GM23338 (cell line): ENCODE measurements at regions not wholly inside any gene's neighbourhood (a gene's known extent, or its start where the extent isn't known, plus 50 kb on each side); places are given as distances from the start of the nearest gene placed in this dataset.

Source experiments
- ATAC-seq: fragments of 200-7000 bp; cut with Tn5 transposase; 3 replicates; pipeline ENCODE4 v1.9.1; 2020
- DNase-seq: peaks from one replicate; pipeline ENCODE4 v3.0.0-alpha.2; 2015; ENCODE audit warnings: low spot score
- H2AFZ ChIP-seq: fragments of 200-600 bp; sonication (generic); 2 replicates; pipeline ENCODE4 v1.8.0; 2016; ENCODE audit warnings: antibody characterized with exemption, mild to moderate bottlenecking, moderate library complexity
- H3F3A ChIP-seq: fragments of 200-600 bp; sonication (generic); replicated peaks from 2 replicates; pipeline ENCODE4 v1.8.0; 2017; ENCODE audit warnings: antibody characterized with exemption, mixed run types, low read depth
- H3K27ac ChIP-seq: fragments of 200-600 bp; sonication (generic); 2 replicates; pipeline ENCODE4 v1.6.1; 2016; ENCODE audit warnings: low read depth
- H3K27me3 ChIP-seq: fragments of 200-600 bp; sonication (generic); 2 replicates; pipeline ENCODE4 v1.8.0; 2016; ENCODE audit warnings: mild to moderate bottlenecking, mixed run types, moderate library complexity; ENCODE audit not compliant: insufficient read depth
- H3K36me3 ChIP-seq: fragments of 200-600 bp; sonication (generic); 2 replicates; pipeline ENCODE4 v1.8.0; 2016; ENCODE audit warnings: mild to moderate bottlenecking; ENCODE audit not compliant: insufficient read depth
- H3K4me1 ChIP-seq: fragments of 200-600 bp; sonication (generic); 2 replicates; pipeline ENCODE4 v1.8.0; 2016; ENCODE audit warnings: mild to moderate bottlenecking, moderate library complexity; ENCODE audit not compliant: insufficient read depth
- H3K4me2 ChIP-seq: fragments of 200-600 bp; sonication (generic); 2 replicates; pipeline ENCODE4 v1.7.1; 2017; ENCODE audit warnings: mixed run types
- H3K4me3 ChIP-seq: fragments of 200-600 bp; sonication (generic); 2 replicates; pipeline ENCODE4 v1.6.1; 2016; ENCODE audit warnings: mixed run types
- H3K79me2 ChIP-seq: fragments of 200-600 bp; sonication (generic); replicated peaks from 2 replicates; pipeline ENCODE4 v1.8.0; 2017; ENCODE audit warnings: mild to moderate bottlenecking; ENCODE audit not compliant: insufficient read depth
- H3K9me2 ChIP-seq: fragments of 200-600 bp; sonication (generic); 2 replicates; pipeline ENCODE4 v1.8.0; 2017; ENCODE audit not compliant: insufficient read depth
- H4K20me1 ChIP-seq: fragments of 200-600 bp; sonication (generic); replicated peaks from 2 replicates; pipeline ENCODE4 v1.8.0; 2017; ENCODE audit warnings: mild to moderate bottlenecking; ENCODE audit not compliant: insufficient read depth
- H3K27ac Mint-ChIP-seq: 2 replicates; pipeline ENCODE4 v1.8.0; 2020; ENCODE audit warnings: inconsistent platforms, mild to moderate bottlenecking, moderate library complexity, mixed read lengths
- H3K27me3 Mint-ChIP-seq: 3 replicates; pipeline ENCODE4 v1.8.0; 2022; ENCODE audit warnings: low read depth, mild to moderate bottlenecking, moderate library complexity, mixed read lengths, inconsistent platforms; ENCODE audit not compliant: insufficient read depth, poor library complexity
- H3K36me3 Mint-ChIP-seq: 3 replicates; pipeline ENCODE4 v1.8.0; 2021; ENCODE audit warnings: low read depth, mild to moderate bottlenecking, inconsistent platforms, moderate library complexity, mixed read lengths
- H3K4me1 Mint-ChIP-seq: 3 replicates; pipeline ENCODE4 v1.8.0; 2020; ENCODE audit warnings: mild to moderate bottlenecking, inconsistent platforms, mixed read lengths
- H3K4me3 Mint-ChIP-seq: 3 replicates; pipeline ENCODE4 v1.8.0; 2021; ENCODE audit warnings: moderate library complexity, mild to moderate bottlenecking, inconsistent platforms, mixed read lengths
- H3K9me3 Mint-ChIP-seq: 3 replicates; pipeline ENCODE4 v1.8.0; 2020; ENCODE audit warnings: moderate library complexity, mild to moderate bottlenecking, inconsistent platforms, mixed read lengths
- CREB1 ChIP-seq: fragments of 250-450 bp; sonication (Bioruptor Pico); IDR thresholded peaks from 2 replicates; pipeline ENCODE4 v1.5.0; 2020; ENCODE audit warnings: low read depth, mild to moderate bottlenecking, moderate library complexity
- EZH2 ChIP-seq: fragments of 200-600 bp; sonication (generic); IDR thresholded peaks from one replicate; pipeline ENCODE4 v1.8.0; 2017; ENCODE audit warnings: antibody characterized with exemption, mild to moderate bottlenecking, low read depth; ENCODE audit not compliant: unreplicated experiment
- EZH2phosphoT487 ChIP-seq: fragments of 200-600 bp; sonication (generic); IDR thresholded peaks from one replicate; pipeline ENCODE4 v1.8.1; 2018; ENCODE audit warnings: antibody characterized with exemption; ENCODE audit not compliant: unreplicated experiment
- JUNB ChIP-seq: IDR thresholded peaks from one replicate; pipeline ENCODE4 v1.6.1; 2016; ENCODE audit warnings: antibody characterized with exemption; ENCODE audit not compliant: unreplicated experiment
- NANOG ChIP-seq: IDR thresholded peaks from 2 replicates; pipeline ENCODE4 v1.6.1; 2016; ENCODE audit warnings: antibody characterized with exemption, borderline replicate concordance
- POLR2AphosphoS5 ChIP-seq: IDR thresholded peaks from 2 replicates; pipeline ENCODE4 v1.6.1; 2016; ENCODE audit warnings: antibody characterized with exemption, low read depth
- STAT1 ChIP-seq: IDR thresholded peaks from one replicate; pipeline ENCODE4 v1.6.1; 2016; ENCODE audit warnings: antibody characterized with exemption; ENCODE audit not compliant: unreplicated experiment
- ZNF114 ChIP-seq: fragments of 250-450 bp; sonication (Bioruptor Pico); IDR thresholded peaks from 2 replicates; pipeline ENCODE4 v1.5.0; 2020; ENCODE audit warnings: mild to moderate bottlenecking, moderate library complexity
- ZNF331 ChIP-seq: fragments of 250-450 bp; sonication (Bioruptor Pico); IDR thresholded peaks from 2 replicates; pipeline ENCODE4 v1.5.0; 2020; ENCODE audit warnings: low read depth, mild to moderate bottlenecking, moderate library complexity
- TF ChIP-seq, protein P1 (sequence below): fragments of 250-450 bp; sonication (Bioruptor Pico); IDR thresholded peaks from 2 replicates; pipeline ENCODE4 v1.5.0; 2020; ENCODE audit warnings: mild to moderate bottlenecking, moderate library complexity
- TF ChIP-seq, protein P2 (sequence below): IDR thresholded peaks from 2 replicates; pipeline ENCODE4 v1.6.1; 2016; ENCODE audit warnings: antibody characterized with exemption
- TF ChIP-seq, protein P3 (sequence below): IDR thresholded peaks from one replicate; pipeline ENCODE4 v1.6.1; 2018; ENCODE audit warnings: antibody characterized with exemption; ENCODE audit not compliant: unreplicated experiment

DNA sequence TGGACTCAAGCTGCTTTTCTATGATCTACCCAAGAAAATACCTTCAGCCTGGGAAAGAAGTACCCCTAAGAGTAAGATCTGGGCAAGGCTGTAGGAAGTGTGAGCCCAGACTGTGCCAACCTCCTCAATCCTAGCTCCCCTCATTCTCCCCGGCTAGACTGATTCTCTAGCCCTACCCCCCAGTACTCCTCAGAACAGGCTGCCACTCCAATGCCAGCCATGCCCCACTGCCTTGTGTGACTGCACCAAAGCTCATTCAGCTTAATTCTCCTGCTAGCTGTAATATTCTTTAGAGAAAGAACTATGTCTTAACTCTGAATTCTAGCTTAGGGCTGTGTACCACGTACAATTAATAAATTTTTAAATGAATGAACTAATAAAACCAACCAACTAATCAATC is 92.6 kb upstream of the AKIP1 start (continued):
- TF ChIP-seq, protein P1, sequence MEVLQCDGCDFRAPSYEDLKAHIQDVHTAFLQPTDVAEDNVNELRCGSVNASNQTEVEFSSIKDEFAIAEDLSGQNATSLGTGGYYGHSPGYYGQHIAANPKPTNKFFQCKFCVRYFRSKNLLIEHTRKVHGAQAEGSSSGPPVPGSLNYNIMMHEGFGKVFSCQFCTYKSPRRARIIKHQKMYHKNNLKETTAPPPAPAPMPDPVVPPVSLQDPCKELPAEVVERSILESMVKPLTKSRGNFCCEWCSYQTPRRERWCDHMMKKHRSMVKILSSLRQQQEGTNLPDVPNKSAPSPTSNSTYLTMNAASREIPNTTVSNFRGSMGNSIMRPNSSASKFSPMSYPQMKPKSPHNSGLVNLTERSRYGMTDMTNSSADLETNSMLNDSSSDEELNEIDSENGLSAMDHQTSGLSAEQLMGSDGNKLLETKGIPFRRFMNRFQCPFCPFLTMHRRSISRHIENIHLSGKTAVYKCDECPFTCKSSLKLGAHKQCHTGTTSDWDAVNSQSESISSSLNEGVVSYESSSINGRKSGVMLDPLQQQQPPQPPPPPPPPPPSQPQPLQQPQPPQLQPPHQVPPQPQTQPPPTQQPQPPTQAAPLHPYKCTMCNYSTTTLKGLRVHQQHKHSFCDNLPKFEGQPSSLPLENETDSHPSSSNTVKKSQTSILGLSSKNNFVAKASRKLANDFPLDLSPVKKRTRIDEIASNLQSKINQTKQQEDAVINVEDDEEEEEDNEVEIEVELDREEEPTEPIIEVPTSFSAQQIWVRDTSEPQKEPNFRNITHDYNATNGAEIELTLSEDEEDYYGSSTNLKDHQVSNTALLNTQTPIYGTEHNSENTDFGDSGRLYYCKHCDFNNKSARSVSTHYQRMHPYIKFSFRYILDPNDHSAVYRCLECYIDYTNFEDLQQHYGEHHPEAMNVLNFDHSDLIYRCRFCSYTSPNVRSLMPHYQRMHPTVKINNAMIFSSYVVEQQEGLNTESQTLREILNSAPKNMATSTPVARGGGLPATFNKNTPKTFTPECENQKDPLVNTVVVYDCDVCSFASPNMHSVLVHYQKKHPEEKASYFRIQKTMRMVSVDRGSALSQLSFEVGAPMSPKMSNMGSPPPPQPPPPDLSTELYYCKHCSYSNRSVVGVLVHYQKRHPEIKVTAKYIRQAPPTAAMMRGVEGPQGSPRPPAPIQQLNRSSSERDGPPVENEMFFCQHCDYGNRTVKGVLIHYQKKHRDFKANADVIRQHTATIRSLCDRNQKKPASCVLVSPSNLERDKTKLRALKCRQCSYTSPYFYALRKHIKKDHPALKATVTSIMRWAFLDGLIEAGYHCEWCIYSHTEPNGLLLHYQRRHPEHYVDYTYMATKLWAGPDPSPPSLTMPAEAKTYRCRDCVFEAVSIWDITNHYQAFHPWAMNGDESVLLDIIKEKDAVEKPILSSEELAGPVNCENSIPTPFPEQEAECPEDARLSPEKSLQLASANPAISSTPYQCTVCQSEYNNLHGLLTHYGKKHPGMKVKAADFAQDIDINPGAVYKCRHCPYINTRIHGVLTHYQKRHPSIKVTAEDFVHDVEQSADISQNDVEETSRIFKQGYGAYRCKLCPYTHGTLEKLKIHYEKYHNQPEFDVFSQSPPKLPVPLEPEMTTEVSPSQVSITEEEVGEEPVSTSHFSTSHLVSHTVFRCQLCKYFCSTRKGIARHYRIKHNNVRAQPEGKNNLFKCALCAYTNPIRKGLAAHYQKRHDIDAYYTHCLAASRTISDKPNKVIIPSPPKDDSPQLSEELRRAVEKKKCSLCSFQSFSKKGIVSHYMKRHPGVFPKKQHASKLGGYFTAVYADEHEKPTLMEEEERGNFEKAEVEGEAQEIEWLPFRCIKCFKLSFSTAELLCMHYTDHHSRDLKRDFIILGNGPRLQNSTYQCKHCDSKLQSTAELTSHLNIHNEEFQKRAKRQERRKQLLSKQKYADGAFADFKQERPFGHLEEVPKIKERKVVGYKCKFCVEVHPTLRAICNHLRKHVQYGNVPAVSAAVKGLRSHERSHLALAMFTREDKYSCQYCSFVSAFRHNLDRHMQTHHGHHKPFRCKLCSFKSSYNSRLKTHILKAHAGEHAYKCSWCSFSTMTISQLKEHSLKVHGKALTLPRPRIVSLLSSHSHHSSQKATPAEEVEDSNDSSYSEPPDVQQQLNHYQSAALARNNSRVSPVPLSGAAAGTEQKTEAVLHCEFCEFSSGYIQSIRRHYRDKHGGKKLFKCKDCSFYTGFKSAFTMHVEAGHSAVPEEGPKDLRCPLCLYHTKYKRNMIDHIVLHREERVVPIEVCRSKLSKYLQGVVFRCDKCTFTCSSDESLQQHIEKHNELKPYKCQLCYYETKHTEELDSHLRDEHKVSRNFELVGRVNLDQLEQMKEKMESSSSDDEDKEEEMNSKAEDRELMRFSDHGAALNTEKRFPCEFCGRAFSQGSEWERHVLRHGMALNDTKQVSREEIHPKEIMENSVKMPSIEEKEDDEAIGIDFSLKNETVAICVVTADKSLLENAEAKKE, result no peak
- TF ChIP-seq NANOG (no peak), JUNB (no peak), CREB1 (CRISPR knock-in tag) (no peak), ZNF114 (CRISPR knock-in tag) (no peak), STAT1 (no peak)

DNA sequence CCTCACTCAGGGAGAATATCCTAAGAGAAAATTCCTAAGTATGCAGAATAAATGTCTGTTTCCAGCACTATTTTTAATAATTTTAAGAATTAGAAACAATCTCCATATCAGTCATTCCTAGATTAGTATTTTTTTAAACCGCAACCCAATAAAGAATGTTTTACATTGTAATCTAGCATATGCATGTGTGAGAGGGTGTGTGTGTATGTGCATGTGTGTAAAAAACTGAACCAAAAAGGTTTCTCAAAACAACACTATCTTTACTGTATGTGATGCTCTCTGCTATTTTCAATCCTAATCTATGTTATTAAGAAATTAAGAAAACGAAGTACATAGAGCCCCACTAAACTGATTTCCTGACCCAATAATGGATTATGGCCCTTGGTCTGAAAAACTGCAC is 90.6 kb upstream of the AKIP1 start:
- DNase-seq, result no peak
- H3K27ac ChIP-seq, result no peak overlapping the region
- TF ChIP-seq NANOG (no peak), EZH2 (no peak), ZNF331 (CRISPR knock-in tag) (no peak), JUNB (no peak), EZH2phosphoT487 (no peak), CREB1 (CRISPR knock-in tag) (no peak), STAT1 (no peak), POLR2AphosphoS5 (no peak)
- TF ChIP-seq, protein P2, sequence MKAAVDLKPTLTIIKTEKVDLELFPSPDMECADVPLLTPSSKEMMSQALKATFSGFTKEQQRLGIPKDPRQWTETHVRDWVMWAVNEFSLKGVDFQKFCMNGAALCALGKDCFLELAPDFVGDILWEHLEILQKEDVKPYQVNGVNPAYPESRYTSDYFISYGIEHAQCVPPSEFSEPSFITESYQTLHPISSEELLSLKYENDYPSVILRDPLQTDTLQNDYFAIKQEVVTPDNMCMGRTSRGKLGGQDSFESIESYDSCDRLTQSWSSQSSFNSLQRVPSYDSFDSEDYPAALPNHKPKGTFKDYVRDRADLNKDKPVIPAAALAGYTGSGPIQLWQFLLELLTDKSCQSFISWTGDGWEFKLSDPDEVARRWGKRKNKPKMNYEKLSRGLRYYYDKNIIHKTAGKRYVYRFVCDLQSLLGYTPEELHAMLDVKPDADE, result no peak
- TF ChIP-seq, protein P3, sequence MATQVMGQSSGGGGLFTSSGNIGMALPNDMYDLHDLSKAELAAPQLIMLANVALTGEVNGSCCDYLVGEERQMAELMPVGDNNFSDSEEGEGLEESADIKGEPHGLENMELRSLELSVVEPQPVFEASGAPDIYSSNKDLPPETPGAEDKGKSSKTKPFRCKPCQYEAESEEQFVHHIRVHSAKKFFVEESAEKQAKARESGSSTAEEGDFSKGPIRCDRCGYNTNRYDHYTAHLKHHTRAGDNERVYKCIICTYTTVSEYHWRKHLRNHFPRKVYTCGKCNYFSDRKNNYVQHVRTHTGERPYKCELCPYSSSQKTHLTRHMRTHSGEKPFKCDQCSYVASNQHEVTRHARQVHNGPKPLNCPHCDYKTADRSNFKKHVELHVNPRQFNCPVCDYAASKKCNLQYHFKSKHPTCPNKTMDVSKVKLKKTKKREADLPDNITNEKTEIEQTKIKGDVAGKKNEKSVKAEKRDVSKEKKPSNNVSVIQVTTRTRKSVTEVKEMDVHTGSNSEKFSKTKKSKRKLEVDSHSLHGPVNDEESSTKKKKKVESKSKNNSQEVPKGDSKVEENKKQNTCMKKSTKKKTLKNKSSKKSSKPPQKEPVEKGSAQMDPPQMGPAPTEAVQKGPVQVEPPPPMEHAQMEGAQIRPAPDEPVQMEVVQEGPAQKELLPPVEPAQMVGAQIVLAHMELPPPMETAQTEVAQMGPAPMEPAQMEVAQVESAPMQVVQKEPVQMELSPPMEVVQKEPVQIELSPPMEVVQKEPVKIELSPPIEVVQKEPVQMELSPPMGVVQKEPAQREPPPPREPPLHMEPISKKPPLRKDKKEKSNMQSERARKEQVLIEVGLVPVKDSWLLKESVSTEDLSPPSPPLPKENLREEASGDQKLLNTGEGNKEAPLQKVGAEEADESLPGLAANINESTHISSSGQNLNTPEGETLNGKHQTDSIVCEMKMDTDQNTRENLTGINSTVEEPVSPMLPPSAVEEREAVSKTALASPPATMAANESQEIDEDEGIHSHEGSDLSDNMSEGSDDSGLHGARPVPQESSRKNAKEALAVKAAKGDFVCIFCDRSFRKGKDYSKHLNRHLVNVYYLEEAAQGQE, result no peak

More for the DNA sequence above, 90.6 kb upstream of the AKIP1 start:
- no peak overlapping the region for H2AFZ ChIP-seq
- no peaks in the 10 kb centered on the region for H3K9me2 ChIP-seq
- H3K4me3 ChIP-seq, result no peak overlapping the region
- H3F3A ChIP-seq, result no peaks in the 10 kb centered on the region
- H3K4me1 Mint-ChIP-seq, result peaks cover 17% of the 10 kb centered on the region
- H3K36me3 ChIP-seq, result no peaks in the 10 kb centered on the region
- H3K4me1 ChIP-seq, result peaks cover 4% of the 10 kb centered on the region
- H3K36me3 Mint-ChIP-seq, result peaks cover 6% of the 10 kb centered on the region; the same call in 2 of the 3 replicates
- H4K20me1 ChIP-seq, result no peaks in the 10 kb centered on the region
- H3K4me2 ChIP-seq, result no peak overlapping the region
- no peak overlapping the region for H3K27ac Mint-ChIP-seq
- no peaks in the 10 kb centered on the region for H3K79me2 ChIP-seq
- ATAC-seq, result no peak
- peaks cover 8% of the 10 kb centered on the region for H3K9me3 Mint-ChIP-seq
- no peaks in the 10 kb centered on the region for H3K27me3 Mint-ChIP-seq
- no peak overlapping the region for H3K4me3 Mint-ChIP-seq
- no peaks in the 10 kb centered on the region for H3K27me3 ChIP-seq
